Neural crest cell (in vitro differentiated cells): ENCODE measurements at regions not wholly inside any gene's neighbourhood (a gene's known extent, or its start where the extent isn't known, plus 50 kb on each side); places are given as distances from the start of the nearest gene placed in this dataset.
A peak's percentile ranks its signal among the peaks of the same experiment; 100 is the strongest.

Experiments used
- DNase-seq: peaks from one replicate; pipeline ENCODE4 v3.0.0; 2021; ENCODE audit warnings: low read depth, mixed read lengths, low spot score
- H3K27ac Mint-ChIP-seq: one replicate; pipeline ENCODE4 v1.8.0; 2021; ENCODE audit warnings: mild to moderate bottlenecking, mixed read lengths; ENCODE audit not compliant: unreplicated experiment
- H3K27me3 Mint-ChIP-seq: 2 replicates; pipeline ENCODE4 v1.8.0; 2021; ENCODE audit warnings: low read depth, mild to moderate bottlenecking, mixed read lengths
- H3K36me3 Mint-ChIP-seq: 2 replicates; pipeline ENCODE4 v1.8.0; 2021; ENCODE audit warnings: low read depth, mild to moderate bottlenecking, mixed read lengths
- H3K4me1 Mint-ChIP-seq: 2 replicates; pipeline ENCODE4 v1.8.0; 2021; ENCODE audit warnings: mixed read lengths
- H3K4me3 Mint-ChIP-seq: one replicate; pipeline ENCODE4 v1.8.0; 2021; ENCODE audit warnings: mild to moderate bottlenecking, mixed read lengths
- H3K9me3 Mint-ChIP-seq: 2 replicates; pipeline ENCODE4 v1.8.0; 2021; ENCODE audit warnings: mixed read lengths
- CTCF ChIP-seq: fragments of 200-600 bp; sonication (generic); conservative IDR thresholded peaks from 2 replicates; pipeline ENCODE4 v1.5.0; 2021; ENCODE audit warnings: antibody characterized with exemption, mild to moderate bottlenecking

GRCh38 chr2:42848726-42849290 is 56.4 kb upstream of the HAAO start:
- no peak for TF ChIP-seq CTCF
- no peaks in the 10 kb centered on the region for H3K27me3 Mint-ChIP-seq
- H3K36me3 Mint-ChIP-seq = no peaks in the 10 kb centered on the region
- peaks cover 21% of the 10 kb centered on the region for H3K4me1 Mint-ChIP-seq
- no peaks in the 10 kb centered on the region for H3K9me3 Mint-ChIP-seq
- no peak overlapping the region for H3K4me3 Mint-ChIP-seq
- no peak overlapping the region for H3K27ac Mint-ChIP-seq
- no peak for DNase-seq

GRCh38 chr2:42848265-42848664 is 55.9 kb upstream of the HAAO start:
- TF ChIP-seq CTCF = no peak
- Mint-ChIP-seq H3K27ac (no peak overlapping the region), H3K36me3 (no peaks in the 10 kb centered on the region), H3K27me3 (no peaks in the 10 kb centered on the region), H3K9me3 (no peaks in the 10 kb centered on the region), H3K4me1 (peaks cover 17% of the 10 kb centered on the region), H3K4me3 (no peak overlapping the region)
- no peak for DNase-seq

GRCh38 chr2:42847596-42848151 is 55.3 kb upstream of the HAAO start:
- Mint-ChIP-seq H3K9me3 (no peaks in the 10 kb centered on the region), H3K36me3 (no peaks in the 10 kb centered on the region), H3K4me3 (no peak overlapping the region), H3K27me3 (no peaks in the 10 kb centered on the region), H3K27ac (peak overlapping the region; percentile 75), H3K4me1 (peaks cover 13% of the 10 kb centered on the region)
- no peak for DNase-seq
- TF ChIP-seq CTCF = no peak

- Mint-ChIP-seq H3K9me3 (no peaks in the 10 kb centered on the region), H3K36me3 (no peaks in the 10 kb centered on the region), H3K4me3 (no peak overlapping the region), H3K27me3 (no peaks in the 10 kb centered on the region), H3K4me1 (peaks cover 13% of the 10 kb centered on the region), H3K27ac (no peak overlapping the region)
- TF ChIP-seq CTCF = no peak
- DNase-seq = no peak
Observed at GRCh38 chr2:42846932-42847595, 54.7 kb upstream of the HAAO start.

- peak overlapping the region; percentile 62 for H3K27ac Mint-ChIP-seq
- DNase-seq = no peak
- H3K4me1 Mint-ChIP-seq = peaks cover 13% of the 10 kb centered on the region
- no peaks in the 10 kb centered on the region for H3K9me3 Mint-ChIP-seq
- no peaks in the 10 kb centered on the region for H3K27me3 Mint-ChIP-seq
- H3K36me3 Mint-ChIP-seq = no peaks in the 10 kb centered on the region
- H3K4me3 Mint-ChIP-seq = no peak overlapping the region
- TF ChIP-seq CTCF = no peak
Observed at GRCh38 chr2:42846026-42846425, 53.6 kb upstream of the HAAO start.
